AG09319 (cell line): ENCODE measurements at regions not wholly inside any gene's neighbourhood (a gene's known extent, or its start where the extent isn't known, plus 50 kb on each side); places are given as distances from the start of the nearest gene placed in this dataset.

ENCODE experiments used
- DNase-seq: peaks from one replicate; pipeline ENCODE4 v3.0.0-alpha.2; 2010; ENCODE audit warnings: low read depth; ENCODE audit errors: extremely low read depth
- CTCF ChIP-seq: IDR thresholded peaks from 2 replicates; pipeline ENCODE4 v1.5.1; 2011; ENCODE audit warnings: low read depth, mild to moderate bottlenecking, inconsistent platforms, low read length, moderate library complexity

- no peak for TF ChIP-seq CTCF
- no peak for DNase-seq
Observed at GRCh38 chr2:65669574-65669973, 237.2 kb upstream of the SPRED2 start.

- no peak for TF ChIP-seq CTCF
- no peak for DNase-seq
Observed at GRCh38 chr2:65668744-65669143, 236.3 kb upstream of the SPRED2 start.

- no peak for DNase-seq
- no peak for TF ChIP-seq CTCF
Observed at GRCh38 chr2:65666156-65666725, 233.8 kb upstream of the SPRED2 start.

GRCh38 chr2:65664931-65665330 is 232.5 kb upstream of the SPRED2 start:
- DNase-seq = no peak
- no peak for TF ChIP-seq CTCF

- no peak for DNase-seq
Observed at GRCh38 chr2:65663831-65664407, 231.5 kb upstream of the SPRED2 start.

GRCh38 chr2:65662654-65663432 is 230.4 kb upstream of the SPRED2 start:
- no peak for TF ChIP-seq CTCF
- peak; percentile 31 for DNase-seq

More at GRCh38 chr2:65663831-65664407, 231.5 kb upstream of the SPRED2 start:
- TF ChIP-seq CTCF = no peak

- TF ChIP-seq CTCF = no peak
- DNase-seq = no peak
Observed at GRCh38 chr2:65661980-65662653, 229.7 kb upstream of the SPRED2 start.
